ENCODE measurements at regions not wholly inside any gene's neighbourhood (a gene's known extent, or its start where the extent isn't known, plus 50 kb on each side); places are given as distances from the start of the nearest gene placed in this dataset.

GRCh38 chr4:14608630-14609029 lies 393.7 kb upstream of the CPEB2 start:
- DNase-seq (ENCODE audit: low read depth, low spot score): no peak

- DNase-seq (ENCODE audit: low read depth, low spot score): no peak
These were observed 387.4 kb upstream of the CPEB2 start for GRCh38 chr4:14614840-14615239.

- DNase-seq (ENCODE audit: low read depth, low spot score): no peak
These were observed 386.6 kb upstream of the CPEB2 start for GRCh38 chr4:14615671-14616070.

- peak; percentile 16 for DNase-seq (ENCODE audit: low read depth, low spot score)
These were observed 381.6 kb upstream of the CPEB2 start for GRCh38 chr4:14620567-14621141.

- no peak for DNase-seq (ENCODE audit: low read depth, low spot score)
These were observed 380.4 kb upstream of the CPEB2 start for GRCh38 chr4:14621731-14622463.

- no peak for DNase-seq (ENCODE audit: low read depth, low spot score)
These were observed 375.2 kb upstream of the CPEB2 start for GRCh38 chr4:14627038-14627437.

- no peak for DNase-seq (ENCODE audit: low read depth, low spot score)
These were observed 370.4 kb upstream of the CPEB2 start for GRCh38 chr4:14631806-14632440.

- no peak for DNase-seq (ENCODE audit: low read depth, low spot score)
These were observed 365.7 kb upstream of the CPEB2 start for GRCh38 chr4:14636563-14636962.

- DNase-seq (ENCODE audit: low read depth, low spot score): no peak
These were observed 361.8 kb upstream of the CPEB2 start for GRCh38 chr4:14640476-14640875.

GRCh38 chr4:14641871-14642270 lies 360.4 kb upstream of the CPEB2 start:
- no peak for DNase-seq (ENCODE audit: low read depth, low spot score)

GRCh38 chr4:14644580-14645282 lies 357.6 kb upstream of the CPEB2 start:
- DNase-seq (ENCODE audit: low read depth, low spot score): no peak

GRCh38 chr4:14646831-14647230 lies 355.4 kb upstream of the CPEB2 start:
- no peak for DNase-seq (ENCODE audit: low read depth, low spot score)

- no peak for DNase-seq (ENCODE audit: low read depth, low spot score)
These were observed 352.2 kb upstream of the CPEB2 start for GRCh38 chr4:14650127-14650526.

- no peak for DNase-seq (ENCODE audit: low read depth, low spot score)
These were observed 349.8 kb upstream of the CPEB2 start for GRCh38 chr4:14652522-14652921.

- no peak for DNase-seq (ENCODE audit: low read depth, low spot score)
These were observed 348.9 kb upstream of the CPEB2 start for GRCh38 chr4:14653338-14653737.

GRCh38 chr4:14659286-14659685 lies 343.0 kb upstream of the CPEB2 start:
- DNase-seq (ENCODE audit: low read depth, low spot score): no peak

GRCh38 chr4:14667624-14668151 lies 334.6 kb upstream of the CPEB2 start:
- DNase-seq (ENCODE audit: low read depth, low spot score): no peak

- no peak for DNase-seq (ENCODE audit: low read depth, low spot score)
These were observed 334.0 kb upstream of the CPEB2 start for GRCh38 chr4:14668296-14668695.

- DNase-seq (ENCODE audit: low read depth, low spot score): no peak
These were observed 332.9 kb upstream of the CPEB2 start for GRCh38 chr4:14669371-14669770.

GRCh38 chr4:14671146-14671545 lies 331.1 kb upstream of the CPEB2 start:
- DNase-seq (ENCODE audit: low read depth, low spot score): no peak

GRCh38 chr4:14675279-14675985 lies 326.8 kb upstream of the CPEB2 start:
- DNase-seq (ENCODE audit: low read depth, low spot score): no peak

- no peak for DNase-seq (ENCODE audit: low read depth, low spot score)
These were observed 322.4 kb upstream of the CPEB2 start for GRCh38 chr4:14679906-14680305.

Measured in ELF-1 (cell line).